OCI-LY3 (cell line): ENCODE measurements at regions not wholly inside any gene's neighbourhood (a gene's known extent, or its start where the extent isn't known, plus 50 kb on each side); places are given as distances from the start of the nearest gene placed in this dataset.

Experiments
- H2AFZ ChIP-seq: fragments of 200-600, 300-600 bp; shearing (Covaris generic); 2 replicates; pipeline ENCODE4 v1.6.0; 2014; ENCODE audit warnings: antibody characterized with exemption, low read depth, low read length
- H3K27ac ChIP-seq: fragments of 200-600, 300-600 bp; sonication (generic); 2 replicates; pipeline ENCODE4 v1.5.1; 2014; ENCODE audit warnings: mild to moderate bottlenecking, low read length, moderate library complexity, mixed read lengths
- H3K27me3 ChIP-seq: fragments of 200-600, 300-600 bp; sonication (generic); 2 replicates; pipeline ENCODE4 v1.6.1; 2014; ENCODE audit warnings: low read depth, low read length, mixed read lengths
- H3K36me3 ChIP-seq: fragments of 200-600, 300-600 bp; sonication (generic); replicated peaks from 2 replicates; pipeline ENCODE3; 2014; ENCODE audit warnings: low read depth, low read length, mixed read lengths
- H3K4me1 ChIP-seq: fragments of 300-600, 200-600 bp; sonication (generic); 2 replicates; pipeline ENCODE4 v1.6.1; 2014; ENCODE audit warnings: low read length, mixed read lengths
- H3K4me2 ChIP-seq: fragments of 200-600, 300-600 bp; sonication (generic); 2 replicates; pipeline ENCODE4 v1.6.1; 2014; ENCODE audit warnings: low read length, mixed read lengths
- H3K4me3 ChIP-seq: fragments of 300-600, 200-600 bp; sonication (generic); 2 replicates; pipeline ENCODE4 v1.5.1; 2014; ENCODE audit warnings: antibody characterized with exemption, mild to moderate bottlenecking, low read length, moderate library complexity
- H3K79me2 ChIP-seq: fragments of 300-600, 200-600 bp; shearing (Covaris generic); 2 replicates; pipeline ENCODE4 v1.6.1; 2014; ENCODE audit warnings: mild to moderate bottlenecking, low read length, mixed read lengths
- H3K9ac ChIP-seq: fragments of 300-600, 200-600 bp; shearing (Covaris generic); 2 replicates; pipeline ENCODE4 v1.6.0; 2014; ENCODE audit warnings: mild to moderate bottlenecking, low read length, moderate library complexity
- H3K9me3 ChIP-seq: fragments of 200-600, 300-600 bp; shearing (Covaris generic); 2 replicates; pipeline ENCODE4 v1.6.1; 2014; ENCODE audit warnings: low read length, mixed read lengths; ENCODE audit not compliant: insufficient read depth
- H4K20me1 ChIP-seq: fragments of 200-600, 300-600 bp; sonication (generic); 2 replicates; pipeline ENCODE4 v1.6.1; 2016; ENCODE audit warnings: low read length, mixed read lengths; ENCODE audit not compliant: insufficient read depth
- CTCF ChIP-seq: fragments of 200-600, 300-600 bp; sonication (generic); IDR thresholded peaks from 2 replicates; pipeline ENCODE4 v1.5.1; 2014; ENCODE audit warnings: antibody characterized with exemption, low read length, low read depth
- EZH2phosphoT487 ChIP-seq: fragments of 200-600 bp; shearing (Covaris generic); IDR thresholded peaks from 2 replicates; pipeline ENCODE4 v1.6.1; 2018; ENCODE audit warnings: antibody characterized with exemption, mixed run types, low read depth

GRCh38 chr4:187795737-187796136, 199.8 kb upstream of the ZFP42 start:
- H3K27ac ChIP-seq, result no peak overlapping the region
- no peaks in the 10 kb centered on the region for H3K79me2 ChIP-seq
- no peak overlapping the region for H3K4me2 ChIP-seq
- no peaks in the 10 kb centered on the region for H3K4me1 ChIP-seq
- no peaks in the 10 kb centered on the region for H3K9me3 ChIP-seq
- H3K4me3 ChIP-seq, result no peak overlapping the region
- H3K9ac ChIP-seq, result no peak overlapping the region
- H3K36me3 ChIP-seq, result no peaks in the 10 kb centered on the region
- TF ChIP-seq CTCF (no peak), EZH2phosphoT487 (no peak)
- H4K20me1 ChIP-seq, result no peaks in the 10 kb centered on the region
- H3K27me3 ChIP-seq, result no peaks in the 10 kb centered on the region
- no peak overlapping the region for H2AFZ ChIP-seq

- H2AFZ ChIP-seq, result no peak overlapping the region
- no peak for TF ChIP-seq EZH2phosphoT487
- no peak for TF ChIP-seq CTCF
- no peaks in the 10 kb centered on the region for H3K9me3 ChIP-seq
- H3K9ac ChIP-seq, result no peak overlapping the region
- H4K20me1 ChIP-seq, result no peaks in the 10 kb centered on the region
- no peaks in the 10 kb centered on the region for H3K27me3 ChIP-seq
- no peak overlapping the region for H3K27ac ChIP-seq
- no peaks in the 10 kb centered on the region for H3K36me3 ChIP-seq
- H3K4me3 ChIP-seq, result no peak overlapping the region
- no peaks in the 10 kb centered on the region for H3K79me2 ChIP-seq
- H3K4me2 ChIP-seq, result no peak overlapping the region
- H3K4me1 ChIP-seq, result no peaks in the 10 kb centered on the region
Measured at GRCh38 chr4:187798385-187798784, 197.2 kb upstream of the ZFP42 start.

GRCh38 chr4:187799735-187800134, 195.8 kb upstream of the ZFP42 start:
- Histone ChIP-seq H3K4me1 (no peaks in the 10 kb centered on the region), H3K36me3 (no peaks in the 10 kb centered on the region), H4K20me1 (no peaks in the 10 kb centered on the region), H3K9me3 (no peaks in the 10 kb centered on the region), H3K79me2 (no peaks in the 10 kb centered on the region), H3K27me3 (no peaks in the 10 kb centered on the region), H2AFZ (no peak overlapping the region), H3K4me2 (no peak overlapping the region), H3K9ac (no peak overlapping the region), H3K4me3 (no peak overlapping the region), H3K27ac (no peak overlapping the region)
- TF ChIP-seq EZH2phosphoT487 (no peak), CTCF (no peak)

GRCh38 chr4:187811591-187811990, 184.0 kb upstream of the ZFP42 start:
- Histone ChIP-seq H3K4me3 (no peak overlapping the region), H3K36me3 (no peaks in the 10 kb centered on the region), H3K27me3 (no peaks in the 10 kb centered on the region), H3K9ac (no peak overlapping the region), H3K4me1 (no peaks in the 10 kb centered on the region), H3K4me2 (no peak overlapping the region), H3K79me2 (no peaks in the 10 kb centered on the region), H3K9me3 (no peaks in the 10 kb centered on the region), H2AFZ (no peak overlapping the region), H3K27ac (no peak overlapping the region), H4K20me1 (no peaks in the 10 kb centered on the region)
- TF ChIP-seq EZH2phosphoT487 (no peak), CTCF (no peak)
